ENCODE measurements at regions not wholly inside any gene's neighbourhood (a gene's known extent, or its start where the extent isn't known, plus 50 kb on each side); places are given as distances from the start of the nearest gene placed in this dataset.

DNA sequence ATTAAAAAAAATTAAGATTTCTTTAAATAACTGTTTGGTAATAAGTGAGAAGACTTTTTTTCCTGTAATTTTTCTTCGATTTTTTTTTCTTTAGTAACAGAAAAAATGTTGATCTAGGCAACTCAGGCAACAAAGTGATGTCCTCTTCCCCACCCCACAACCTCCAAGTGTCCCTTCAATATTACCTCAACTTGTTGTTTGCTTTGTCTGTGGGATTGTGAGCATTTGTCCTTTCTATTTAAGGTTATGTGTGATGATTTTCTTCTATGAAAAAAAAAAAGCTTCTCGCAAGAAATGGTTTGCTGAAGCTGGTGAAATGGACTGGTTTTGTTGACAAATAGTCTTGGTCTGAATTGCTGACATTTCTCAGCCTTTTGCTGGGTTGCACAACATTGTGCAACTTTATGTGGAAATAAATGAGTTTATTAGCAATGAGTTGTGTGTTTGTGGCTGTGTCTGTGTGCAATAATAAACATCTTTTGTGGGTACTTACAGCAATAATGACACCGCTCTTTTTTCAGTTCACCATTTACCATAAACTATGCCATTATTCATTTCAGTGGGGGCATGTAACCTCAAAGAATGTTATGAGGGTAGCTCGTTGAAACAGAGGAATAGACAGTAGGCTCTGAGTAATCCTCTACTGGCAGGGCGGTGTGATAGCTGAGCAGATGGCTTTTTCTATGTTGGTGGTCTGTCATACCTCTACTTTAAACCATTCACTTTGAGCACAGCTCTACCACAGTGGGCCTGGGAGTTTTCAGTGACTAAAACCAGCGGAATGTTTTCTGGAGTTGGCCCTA is 218.4 kb downstream of the HLX start:
- TF ChIP-seq CTCF (IDR thresholded peaks at IDR 0.05) (peak in 1 of 6 experiments; percentile 6), POLR2A (IDR thresholded peaks at IDR 0.05) (peak in 1 of 4 donors; percentile 54), POLR2AphosphoS5 (IDR thresholded peaks at IDR 0.05) (peak; percentile 79 to 99), EP300 (IDR thresholded peaks at IDR 0.05) (peak; percentile 25 to 83 (median 66))

Data from upper lobe of left lung (tissue), 4 donors.